A673 (cell line): ENCODE measurements at regions not wholly inside any gene's neighbourhood (a gene's known extent, or its start where the extent isn't known, plus 50 kb on each side); places are given as distances from the start of the nearest gene placed in this dataset.

ENCODE experiments used
- BruUV-seq: library from RNA; stranded (reverse); fragments of 400-500 nt; replicated peaks from 2 replicates; lab custom pipeline; 2021; lab: Mats Ljungman, UMichigan
- CTCF ChIA-PET: fragments of 300-600 bp; sonication (Branson Sonifier 250); formaldehyde crosslinking; loops from one replicate; lab custom pipeline; 2022; ENCODE audit warnings: antibody characterized with exemption; lab: Charles Lee
- POLR2A ChIA-PET: fragments of 300-600 bp; sonication (Branson Sonifier 250); formaldehyde crosslinking; loops from one replicate; lab custom pipeline; 2022; ENCODE audit warnings: antibody characterized with exemption; ENCODE audit not compliant: low non-redundant PET; lab: Charles Lee
- DNase-seq: peaks from one replicate; pipeline ENCODE4 v3.0.0-alpha.2; 2015; ENCODE audit warnings: low spot score
- H3K27ac ChIP-seq: fragments of 200-600 bp; sonication (generic); 2 replicates; pipeline ENCODE4 v1.5.1; 2016; ENCODE audit warnings: mixed run types, low read depth, mild to moderate bottlenecking, mixed read lengths, antibody characterized with exemption, low read length; ENCODE audit not compliant: poor library complexity, severe bottlenecking
- H3K27me3 ChIP-seq: fragments of 200-600 bp; sonication (generic); replicated peaks from 2 replicates; pipeline ENCODE4 v1.6.1; 2017; ENCODE audit warnings: mixed run types, low read depth, mild to moderate bottlenecking, mixed read lengths, antibody characterized with exemption, low read length; ENCODE audit not compliant: insufficient read depth, poor library complexity
- H3K36me3 ChIP-seq: fragments of 200-600 bp; sonication (generic); 2 replicates; pipeline ENCODE4 v1.6.1; 2016; ENCODE audit warnings: mixed run types, mild to moderate bottlenecking, mixed read lengths, antibody characterized with exemption, low read length; ENCODE audit not compliant: insufficient read depth, poor library complexity, severe bottlenecking
- H3K4me1 ChIP-seq: fragments of 200-600 bp; sonication (generic); 2 replicates; pipeline ENCODE4 v1.6.1; 2017; ENCODE audit warnings: mixed run types, mild to moderate bottlenecking, mixed read lengths, antibody characterized with exemption, low read length; ENCODE audit not compliant: insufficient read depth, poor library complexity, severe bottlenecking
- H3K4me3 ChIP-seq: fragments of 200-600 bp; sonication (generic); 2 replicates; pipeline ENCODE4 v1.5.1; 2016; ENCODE audit warnings: low read depth, mixed run types, mild to moderate bottlenecking, mixed read lengths, low read length; ENCODE audit not compliant: poor library complexity, severe bottlenecking
- H3K9me3 ChIP-seq: fragments of 200-600 bp; sonication (generic); 2 replicates; pipeline ENCODE4 v1.6.1; 2016; ENCODE audit warnings: mixed run types, low read depth, mild to moderate bottlenecking, mixed read lengths, antibody characterized with exemption, low read length; ENCODE audit not compliant: poor library complexity, severe bottlenecking
- EZH2 ChIP-seq: fragments of 200-600 bp; sonication (generic); IDR thresholded peaks from 2 replicates; pipeline ENCODE4 v1.6.1; 2017; ENCODE audit warnings: borderline replicate concordance, low read depth, mild to moderate bottlenecking, mixed read lengths, antibody characterized with exemption, low read length; ENCODE audit not compliant: poor library complexity, severe bottlenecking
- intact Hi-C: fragments of 100-400 bp; cut with micrococcal nuclease; formaldehyde crosslinking; loops from one replicate; pipeline ENCODE4 v1.10.0; 2022; ENCODE audit not compliant: unreplicated experiment
- TF ChIP-seq, protein P1 (sequence below): fragments of 300-800, 200-600 bp; sonication (generic); conservative IDR thresholded peaks from 2 replicates; pipeline ENCODE4 v1.5.1; 2017; ENCODE audit warnings: low read depth, mild to moderate bottlenecking, antibody characterized with exemption, low read length, moderate library complexity, mixed read lengths

DNA sequence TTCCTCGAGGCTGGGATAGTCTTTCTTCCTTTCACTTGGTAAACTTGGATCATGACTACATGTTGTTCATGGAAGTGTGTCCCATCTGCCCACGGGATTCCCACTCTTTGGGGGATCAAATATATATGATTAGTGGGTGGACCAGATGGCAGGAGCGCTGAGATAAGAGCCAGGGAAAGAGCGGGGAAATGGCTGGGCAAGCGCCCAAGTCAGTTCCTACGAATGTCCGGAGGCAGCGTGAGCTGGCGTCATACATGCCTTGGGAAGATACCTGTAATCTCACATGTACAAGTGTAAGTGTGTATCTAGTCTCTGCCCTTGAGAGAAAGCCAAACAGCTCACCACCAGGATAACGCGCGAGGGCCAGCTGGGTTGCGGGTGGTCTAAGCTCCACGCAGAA, 62.3 kb downstream of the FZD10 start:
- H3K9me3 ChIP-seq = peaks cover 3% of the 10 kb centered on the region
- intact Hi-C loops = no loop called here
- no peak for DNase-seq
- no TSS peak for BruUV-seq
- no peaks in the 10 kb centered on the region for H3K36me3 ChIP-seq
- no peak overlapping the region for H3K27ac ChIP-seq
- H3K27me3 ChIP-seq = no peaks in the 10 kb centered on the region
- ChIA-PET CTCF (no interaction called here), POLR2A (no interaction called here)
- no peak overlapping the region for H3K4me3 ChIP-seq
- no peaks in the 10 kb centered on the region for H3K4me1 ChIP-seq
- TF ChIP-seq, protein P1, sequence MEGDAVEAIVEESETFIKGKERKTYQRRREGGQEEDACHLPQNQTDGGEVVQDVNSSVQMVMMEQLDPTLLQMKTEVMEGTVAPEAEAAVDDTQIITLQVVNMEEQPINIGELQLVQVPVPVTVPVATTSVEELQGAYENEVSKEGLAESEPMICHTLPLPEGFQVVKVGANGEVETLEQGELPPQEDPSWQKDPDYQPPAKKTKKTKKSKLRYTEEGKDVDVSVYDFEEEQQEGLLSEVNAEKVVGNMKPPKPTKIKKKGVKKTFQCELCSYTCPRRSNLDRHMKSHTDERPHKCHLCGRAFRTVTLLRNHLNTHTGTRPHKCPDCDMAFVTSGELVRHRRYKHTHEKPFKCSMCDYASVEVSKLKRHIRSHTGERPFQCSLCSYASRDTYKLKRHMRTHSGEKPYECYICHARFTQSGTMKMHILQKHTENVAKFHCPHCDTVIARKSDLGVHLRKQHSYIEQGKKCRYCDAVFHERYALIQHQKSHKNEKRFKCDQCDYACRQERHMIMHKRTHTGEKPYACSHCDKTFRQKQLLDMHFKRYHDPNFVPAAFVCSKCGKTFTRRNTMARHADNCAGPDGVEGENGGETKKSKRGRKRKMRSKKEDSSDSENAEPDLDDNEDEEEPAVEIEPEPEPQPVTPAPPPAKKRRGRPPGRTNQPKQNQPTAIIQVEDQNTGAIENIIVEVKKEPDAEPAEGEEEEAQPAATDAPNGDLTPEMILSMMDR = no peak
- TF ChIP-seq EZH2 = no peak

DNA sequence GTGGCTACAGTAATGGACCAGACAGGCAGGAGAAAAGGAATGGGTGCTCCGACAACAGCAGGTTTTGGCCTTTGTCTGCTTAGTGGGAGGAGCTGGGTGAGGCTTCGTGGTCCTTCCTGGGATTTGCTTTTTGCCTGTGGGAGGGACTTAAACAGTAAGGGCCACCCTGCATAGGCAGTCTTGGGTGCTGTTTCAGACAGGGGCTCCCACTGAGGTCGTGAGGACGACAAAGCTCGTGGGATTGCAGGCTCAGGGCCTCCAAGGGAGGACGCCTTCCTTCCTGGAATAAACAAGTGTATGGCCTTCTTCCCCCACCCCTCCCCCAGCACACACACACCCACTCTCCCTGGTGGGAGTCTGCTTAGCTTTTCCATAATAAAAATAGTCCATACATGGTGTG, 63.1 kb downstream of the FZD10 start:
- no peaks in the 10 kb centered on the region for H3K36me3 ChIP-seq
- POLR2A ChIA-PET = no interaction called here
- intact Hi-C loops = no loop called here
- peaks cover 6% of the 10 kb centered on the region for H3K9me3 ChIP-seq
- H3K4me1 ChIP-seq = no peaks in the 10 kb centered on the region
- BruUV-seq = no TSS peak
- no peaks in the 10 kb centered on the region for H3K27me3 ChIP-seq
- no peak overlapping the region for H3K4me3 ChIP-seq
- H3K27ac ChIP-seq = no peak overlapping the region
- no peak for DNase-seq
- CTCF ChIA-PET = no interaction called here
- TF ChIP-seq EZH2 = no peak
- TF ChIP-seq, protein P1 = no peak

DNA sequence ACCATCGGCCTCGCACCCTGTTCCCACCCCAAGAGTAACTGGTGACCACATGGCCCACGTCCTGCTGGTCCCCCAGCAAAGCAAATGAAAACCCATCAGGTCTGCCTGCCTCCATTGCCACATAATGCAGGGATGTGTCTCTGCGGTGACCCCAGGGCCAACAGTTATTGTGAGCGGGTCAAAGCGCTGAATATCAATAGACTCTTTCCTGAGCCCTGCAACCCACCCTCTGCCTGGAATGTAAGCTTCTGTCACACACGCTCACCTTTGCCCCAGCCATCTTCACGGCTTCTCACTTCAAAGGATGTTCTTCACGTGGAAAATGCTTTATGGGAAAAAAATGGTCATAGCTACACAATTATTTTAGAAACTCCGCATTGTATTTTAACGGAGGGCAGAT, 63.9 kb downstream of the FZD10 start:
- H3K27ac ChIP-seq = no peak overlapping the region
- CTCF ChIA-PET = no interaction called here
- no peaks in the 10 kb centered on the region for H3K4me1 ChIP-seq
- H3K27me3 ChIP-seq = no peaks in the 10 kb centered on the region
- POLR2A ChIA-PET = no interaction called here
- no peak overlapping the region for H3K4me3 ChIP-seq
- DNase-seq = no peak
- intact Hi-C loops = no loop called here
- no TSS peak for BruUV-seq
- H3K9me3 ChIP-seq = peaks cover 10% of the 10 kb centered on the region
- no peaks in the 10 kb centered on the region for H3K36me3 ChIP-seq
- TF ChIP-seq EZH2 = no peak
- TF ChIP-seq, protein P1 = no peak
